ENCODE measurements at regions not wholly inside any gene's neighbourhood (a gene's known extent, or its start where the extent isn't known, plus 50 kb on each side); places are given as distances from the start of the nearest gene placed in this dataset.

- TF ChIP-seq, protein P1, sequence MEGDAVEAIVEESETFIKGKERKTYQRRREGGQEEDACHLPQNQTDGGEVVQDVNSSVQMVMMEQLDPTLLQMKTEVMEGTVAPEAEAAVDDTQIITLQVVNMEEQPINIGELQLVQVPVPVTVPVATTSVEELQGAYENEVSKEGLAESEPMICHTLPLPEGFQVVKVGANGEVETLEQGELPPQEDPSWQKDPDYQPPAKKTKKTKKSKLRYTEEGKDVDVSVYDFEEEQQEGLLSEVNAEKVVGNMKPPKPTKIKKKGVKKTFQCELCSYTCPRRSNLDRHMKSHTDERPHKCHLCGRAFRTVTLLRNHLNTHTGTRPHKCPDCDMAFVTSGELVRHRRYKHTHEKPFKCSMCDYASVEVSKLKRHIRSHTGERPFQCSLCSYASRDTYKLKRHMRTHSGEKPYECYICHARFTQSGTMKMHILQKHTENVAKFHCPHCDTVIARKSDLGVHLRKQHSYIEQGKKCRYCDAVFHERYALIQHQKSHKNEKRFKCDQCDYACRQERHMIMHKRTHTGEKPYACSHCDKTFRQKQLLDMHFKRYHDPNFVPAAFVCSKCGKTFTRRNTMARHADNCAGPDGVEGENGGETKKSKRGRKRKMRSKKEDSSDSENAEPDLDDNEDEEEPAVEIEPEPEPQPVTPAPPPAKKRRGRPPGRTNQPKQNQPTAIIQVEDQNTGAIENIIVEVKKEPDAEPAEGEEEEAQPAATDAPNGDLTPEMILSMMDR (IDR thresholded peaks at IDR 0.05; ENCODE audit: low read depth, low read length) = no peak
- DNase-seq (ENCODE audit: extremely low read depth, low read depth) = no peak
Measured at GRCh38 chr6:77131426-77131825, 331.9 kb downstream of the HTR1B start.

- TF ChIP-seq, protein P1 (IDR thresholded peaks at IDR 0.05; ENCODE audit: low read depth, low read length) = no peak; the same call in 1 of the 2 replicates
- DNase-seq (ENCODE audit: extremely low read depth, low read depth) = no peak
Measured at GRCh38 chr6:77124604-77125003, 338.7 kb downstream of the HTR1B start.

- DNase-seq (ENCODE audit: extremely low read depth, low read depth) = no peak
- TF ChIP-seq, protein P1 (IDR thresholded peaks at IDR 0.05; ENCODE audit: low read depth, low read length) = no peak
Measured at GRCh38 chr6:77123527-77123926, 339.8 kb downstream of the HTR1B start.

DNA sequence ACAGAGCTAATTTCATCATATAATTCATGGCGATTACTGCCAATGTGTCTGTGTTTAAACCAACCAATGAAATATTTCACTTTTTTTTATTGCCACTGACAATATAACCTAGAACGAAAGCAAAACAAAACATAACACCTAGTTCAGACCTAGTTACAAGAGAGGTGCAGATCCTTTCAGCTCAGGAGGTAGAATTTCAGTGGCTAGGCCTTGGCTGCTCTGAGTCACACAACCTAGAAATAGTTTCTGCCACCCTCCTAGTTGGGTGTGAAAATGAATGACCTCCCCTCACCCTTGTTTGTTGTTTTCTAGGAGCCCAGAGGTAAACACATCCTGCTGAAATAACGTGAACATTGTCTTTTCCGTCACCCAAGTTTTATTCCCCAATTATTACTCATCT is 356.3 kb downstream of the HTR1B start:
- DNase-seq (ENCODE audit: extremely low read depth, low read depth) = no peak
- TF ChIP-seq, protein P1 (IDR thresholded peaks at IDR 0.05; ENCODE audit: low read depth, low read length) = no peak

DNA sequence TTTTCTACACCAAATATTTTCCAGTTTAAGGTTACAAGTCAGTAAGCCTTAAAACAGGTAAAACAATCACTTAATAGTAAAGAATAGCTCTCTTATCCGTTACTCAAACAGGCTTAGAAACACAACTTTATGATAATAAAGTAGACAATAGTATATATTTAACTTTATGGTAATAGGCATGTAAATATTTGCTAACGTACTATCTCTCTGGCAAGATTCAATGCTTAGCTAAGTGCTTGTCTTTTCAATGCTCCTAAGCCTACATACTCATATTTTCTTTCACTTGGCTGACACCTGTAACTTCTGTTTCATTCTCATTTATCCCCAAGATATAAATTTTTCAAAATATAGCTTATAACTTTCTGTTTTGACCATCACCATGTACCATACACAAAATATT is 358.2 kb downstream of the HTR1B start:
- TF ChIP-seq, protein P1 (IDR thresholded peaks at IDR 0.05; ENCODE audit: low read depth, low read length) = no peak
- DNase-seq (ENCODE audit: extremely low read depth, low read depth) = no peak

GRCh38 chr6:77097940-77098339 is 365.4 kb downstream of the HTR1B start:
- TF ChIP-seq, protein P1 (IDR thresholded peaks at IDR 0.05; ENCODE audit: low read depth, low read length) = no peak
- DNase-seq (ENCODE audit: extremely low read depth, low read depth) = no peak

GRCh38 chr6:77095936-77096627 is 367.2 kb downstream of the HTR1B start:
- no peak for DNase-seq (ENCODE audit: extremely low read depth, low read depth)
- TF ChIP-seq, protein P1 (IDR thresholded peaks at IDR 0.05; ENCODE audit: low read depth, low read length) = no peak

Data from AG09319 (cell line).